Esophagus squamous epithelium (tissue), 4 donors: ENCODE measurements at regions not wholly inside any gene's neighbourhood (a gene's known extent, or its start where the extent isn't known, plus 50 kb on each side); places are given as distances from the start of the nearest gene placed in this dataset.

ENCODE experiments used
- CTCF ChIP-seq, 6 experiments: fragments of 450-650 bp in 4 of 6; fragments of 200-600 bp in 2 of 6; sonication (generic) in 2 of 6; IDR thresholded peaks; one replicate each; pipeline ENCODE4 v1.5.1; 2016 to 2019; ENCODE audit warnings: antibody characterized with exemption in 6 of 6, mild to moderate bottlenecking in 4 of 6, moderate library complexity in 4 of 6
- POLR2A ChIP-seq, 4 donors: fragments of 450-650 bp; IDR thresholded peaks; one replicate each; pipeline ENCODE4 v1.6.1; 2017; ENCODE audit warnings: antibody characterized with exemption in 4 of 4, mild to moderate bottlenecking in 4 of 4, moderate library complexity in 3 of 4

GRCh38 chr4:186875476-186875875 is 151.8 kb upstream of the FAT1 start:
- no peak for TF ChIP-seq CTCF (IDR thresholded peaks at IDR 0.05)
- TF ChIP-seq POLR2A (IDR thresholded peaks at IDR 0.05), result no peak
